Uterus (tissue), 2 donors: ENCODE measurements at regions not wholly inside any gene's neighbourhood (a gene's known extent, or its start where the extent isn't known, plus 50 kb on each side); places are given as distances from the start of the nearest gene placed in this dataset.

Experiments used
- POLR2A ChIP-seq, 2 donors: fragments of 450-650 bp; IDR thresholded peaks; one replicate each; pipeline ENCODE4 v1.6.1; 2016; ENCODE audit warnings: antibody characterized with exemption in 2 of 2, mild to moderate bottlenecking in 1 of 2, moderate library complexity in 1 of 2
- TF ChIP-seq, protein P1 (sequence below), 4 experiments: fragments of 200-600 bp in 2 of 4; fragments of 450-650 bp in 2 of 4; sonication (generic) in 2 of 4; IDR thresholded peaks; one replicate each; pipeline ENCODE4 v1.5.1; 2016 to 2019; ENCODE audit warnings: antibody characterized with exemption in 4 of 4, mild to moderate bottlenecking in 2 of 4, moderate library complexity in 1 of 4

DNA sequence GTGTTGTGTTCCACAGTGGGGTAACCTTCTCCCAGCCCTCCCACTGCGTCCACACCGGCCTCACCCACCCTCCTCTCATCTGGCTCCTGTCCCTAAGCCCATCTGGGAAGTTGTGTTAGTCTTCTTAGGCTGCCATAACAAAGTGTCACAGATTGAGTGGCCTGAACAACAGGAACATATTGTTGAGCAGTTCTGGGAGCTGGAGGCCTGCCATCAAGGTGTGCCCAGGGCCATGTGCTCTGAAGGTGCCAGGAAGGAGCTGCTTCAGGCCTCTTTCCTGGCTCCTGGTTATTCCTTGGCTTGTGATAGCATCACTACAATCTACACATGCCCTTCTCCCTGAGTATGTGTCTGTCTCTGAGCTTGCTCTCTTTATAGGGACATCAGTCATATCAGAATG is 327.6 kb upstream of the COBL start:
- TF ChIP-seq, protein P1, sequence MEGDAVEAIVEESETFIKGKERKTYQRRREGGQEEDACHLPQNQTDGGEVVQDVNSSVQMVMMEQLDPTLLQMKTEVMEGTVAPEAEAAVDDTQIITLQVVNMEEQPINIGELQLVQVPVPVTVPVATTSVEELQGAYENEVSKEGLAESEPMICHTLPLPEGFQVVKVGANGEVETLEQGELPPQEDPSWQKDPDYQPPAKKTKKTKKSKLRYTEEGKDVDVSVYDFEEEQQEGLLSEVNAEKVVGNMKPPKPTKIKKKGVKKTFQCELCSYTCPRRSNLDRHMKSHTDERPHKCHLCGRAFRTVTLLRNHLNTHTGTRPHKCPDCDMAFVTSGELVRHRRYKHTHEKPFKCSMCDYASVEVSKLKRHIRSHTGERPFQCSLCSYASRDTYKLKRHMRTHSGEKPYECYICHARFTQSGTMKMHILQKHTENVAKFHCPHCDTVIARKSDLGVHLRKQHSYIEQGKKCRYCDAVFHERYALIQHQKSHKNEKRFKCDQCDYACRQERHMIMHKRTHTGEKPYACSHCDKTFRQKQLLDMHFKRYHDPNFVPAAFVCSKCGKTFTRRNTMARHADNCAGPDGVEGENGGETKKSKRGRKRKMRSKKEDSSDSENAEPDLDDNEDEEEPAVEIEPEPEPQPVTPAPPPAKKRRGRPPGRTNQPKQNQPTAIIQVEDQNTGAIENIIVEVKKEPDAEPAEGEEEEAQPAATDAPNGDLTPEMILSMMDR (IDR thresholded peaks at IDR 0.05): no peak
- TF ChIP-seq POLR2A (IDR thresholded peaks at IDR 0.05): no peak
